PC-9 (cell line): ENCODE measurements at regions not wholly inside any gene's neighbourhood (a gene's known extent, or its start where the extent isn't known, plus 50 kb on each side); places are given as distances from the start of the nearest gene placed in this dataset.

Source experiments
- BruUV-seq: library from RNA; stranded (reverse); fragments of 400-500 nt; replicated peaks from 2 replicates; lab custom pipeline; 2021; lab: Mats Ljungman, UMichigan
- CTCF ChIA-PET: fragments of 300-600 bp; sonication (Branson Sonifier 250); formaldehyde crosslinking; loops from one replicate; lab custom pipeline; 2022; ENCODE audit warnings: antibody characterized with exemption; lab: Charles Lee
- POLR2A ChIA-PET: fragments of 300-600 bp; sonication (Branson Sonifier 250); formaldehyde crosslinking; loops from one replicate; lab custom pipeline; 2022; ENCODE audit warnings: antibody characterized with exemption; ENCODE audit not compliant: unreplicated experiment; lab: Charles Lee
- DNase-seq, 2 experiments: peaks; one replicate each; pipeline versions ENCODE4 v3.0.0 to v3.0.0-alpha.2; 2015 to 2022; ENCODE audit warnings: mixed read lengths in 1 of 2
- H2AFZ ChIP-seq: fragments of 200-600 bp; sonication (generic); 2 replicates; pipeline ENCODE4 v1.8.1; 2017; ENCODE audit warnings: antibody characterized with exemption
- H3F3A ChIP-seq: fragments of 200-600 bp; sonication (generic); 2 replicates; pipeline ENCODE4 v1.8.1; 2017; ENCODE audit warnings: antibody characterized with exemption, mild to moderate bottlenecking, low read depth; ENCODE audit not compliant: insufficient read depth
- H3K27ac ChIP-seq: fragments of 200-600 bp; sonication (generic); 2 replicates; pipeline ENCODE4 v1.6.1; 2016; ENCODE audit warnings: mixed run types
- H3K27me3 ChIP-seq: fragments of 200-600 bp; sonication (generic); 2 replicates; pipeline ENCODE4 v1.6.1; 2016; ENCODE audit warnings: low read depth, mixed run types; ENCODE audit not compliant: insufficient read depth
- H3K36me3 ChIP-seq: fragments of 200-600 bp; sonication (generic); 2 replicates; pipeline ENCODE4 v1.6.1; 2016; ENCODE audit warnings: low read depth, mixed run types
- H3K4me1 ChIP-seq: fragments of 200-600 bp; sonication (generic); replicated peaks from 2 replicates; pipeline ENCODE4 v1.6.1; 2016; ENCODE audit warnings: mixed run types; ENCODE audit not compliant: insufficient read depth
- H3K4me2 ChIP-seq: fragments of 200-600 bp; sonication (generic); 2 replicates; pipeline ENCODE4 v1.6.1; 2017; ENCODE audit warnings: mixed run types
- H3K4me3 ChIP-seq: fragments of 200-600 bp; sonication (generic); 2 replicates; pipeline ENCODE4 v1.6.1; 2016; ENCODE audit warnings: mixed run types
- H3K79me2 ChIP-seq: fragments of 200-600 bp; sonication (generic); 2 replicates; pipeline ENCODE4 v1.6.1; 2017; ENCODE audit warnings: low read depth, mixed run types
- H3K9me2 ChIP-seq: fragments of 200-600 bp; sonication (generic); 2 replicates; pipeline ENCODE4 v1.8.1; 2017; ENCODE audit warnings: mild to moderate bottlenecking; ENCODE audit not compliant: insufficient read depth
- H3K9me3 ChIP-seq: fragments of 200-600 bp; sonication (generic); 2 replicates; pipeline ENCODE4 v1.8.1; 2016; ENCODE audit warnings: low read depth; ENCODE audit not compliant: insufficient read depth
- H4K20me1 ChIP-seq: fragments of 200-600 bp; sonication (generic); 2 replicates; pipeline ENCODE4 v1.8.1; 2017; ENCODE audit not compliant: insufficient read depth
- CTCF ChIP-seq: fragments of 200-600 bp; sonication (generic); conservative IDR thresholded peaks from 2 replicates; pipeline ENCODE4 v1.6.1; 2017; ENCODE audit warnings: mixed run types, antibody characterized with exemption, mild to moderate bottlenecking, moderate library complexity
- EZH2 ChIP-seq: fragments of 200-600 bp; sonication (generic); IDR thresholded peaks from 2 replicates; pipeline ENCODE4 v1.8.0; 2017; ENCODE audit warnings: antibody characterized with exemption, low read depth
- intact Hi-C: fragments of 100-400 bp; cut with micrococcal nuclease; formaldehyde crosslinking; loops from one replicate; pipeline ENCODE4 v1.10.0; 2022; ENCODE audit not compliant: unreplicated experiment

- no peak overlapping the region for H3K4me2 ChIP-seq
- H3K9me2 ChIP-seq = no peaks in the 10 kb centered on the region
- no peak overlapping the region for H2AFZ ChIP-seq
- H3K79me2 ChIP-seq = no peaks in the 10 kb centered on the region
- no peaks in the 10 kb centered on the region for H3K9me3 ChIP-seq
- H3K36me3 ChIP-seq = no peaks in the 10 kb centered on the region
- POLR2A ChIA-PET = no interaction called here
- CTCF ChIA-PET = no interaction called here
- no peaks in the 10 kb centered on the region for H4K20me1 ChIP-seq
- peaks cover 14% of the 10 kb centered on the region; the same call in 1 of the 2 replicates for H3F3A ChIP-seq
- DNase-seq = no peak
- H3K27ac ChIP-seq = no peak overlapping the region
- peaks cover 42% of the 10 kb centered on the region for H3K4me1 ChIP-seq
- TF ChIP-seq EZH2 (no peak), CTCF (no peak)
- no peak overlapping the region for H3K4me3 ChIP-seq
- BruUV-seq = no TSS peak
- intact Hi-C loops = no loop called here
- no peaks in the 10 kb centered on the region for H3K27me3 ChIP-seq
Observed at GRCh38 chr14:55756557-55756956, 176.6 kb downstream of the KTN1 start.

- H2AFZ ChIP-seq = no peak overlapping the region
- H3K4me1 ChIP-seq = peaks cover 19% of the 10 kb centered on the region
- H3K27me3 ChIP-seq = no peaks in the 10 kb centered on the region
- intact Hi-C loops = no loop called here
- no peak overlapping the region for H3K4me3 ChIP-seq
- no peak overlapping the region for H3K27ac ChIP-seq
- peaks cover 11% of the 10 kb centered on the region; the same call in 1 of the 2 replicates for H3F3A ChIP-seq
- DNase-seq = no peak
- TF ChIP-seq EZH2 = no peak
- TF ChIP-seq CTCF = no peak
- no peaks in the 10 kb centered on the region for H3K9me2 ChIP-seq
- no peaks in the 10 kb centered on the region for H4K20me1 ChIP-seq
- H3K36me3 ChIP-seq = no peaks in the 10 kb centered on the region
- ChIA-PET CTCF (no interaction called here), POLR2A (no interaction called here)
- no peaks in the 10 kb centered on the region for H3K9me3 ChIP-seq
- BruUV-seq = no TSS peak
- no peaks in the 10 kb centered on the region for H3K79me2 ChIP-seq
- H3K4me2 ChIP-seq = no peak overlapping the region
Observed at GRCh38 chr14:55758796-55759195, 178.8 kb downstream of the KTN1 start.

- Histone ChIP-seq H3K4me3 (no peak overlapping the region), H3K4me2 (no peak overlapping the region), H4K20me1 (no peaks in the 10 kb centered on the region), H3K79me2 (no peaks in the 10 kb centered on the region), H3K9me2 (no peaks in the 10 kb centered on the region), H3F3A (no peaks in the 10 kb centered on the region), H3K36me3 (no peaks in the 10 kb centered on the region), H3K27me3 (no peaks in the 10 kb centered on the region), H2AFZ (no peak overlapping the region), H3K9me3 (no peaks in the 10 kb centered on the region), H3K27ac (no peak overlapping the region), H3K4me1 (0 out of 2 replicates have a peak, but pooled peaks cover 8% of the 10 kb centered on the region)
- POLR2A ChIA-PET = no interaction called here
- no TSS peak for BruUV-seq
- CTCF ChIA-PET = interaction anchor here (0.6 kb wide), 1 partner anchor 313 kb away, joined by 3 read pairs; no protein-coding TSS in a partner anchor
- no peak for DNase-seq
- TF ChIP-seq EZH2 (no peak), CTCF (no peak)
- intact Hi-C loops = no loop called here
Observed at GRCh38 chr14:55760789-55761566, 181.0 kb downstream of the KTN1 start.
